Fibroblast of villous mesenchyme (primary cell): ENCODE measurements at regions not wholly inside any gene's neighbourhood (a gene's known extent, or its start where the extent isn't known, plus 50 kb on each side); places are given as distances from the start of the nearest gene placed in this dataset.

Experiments
- DNase-seq: peaks from one replicate; pipeline ENCODE4 v3.0.0-alpha.2; 2010; ENCODE audit warnings: low read depth
- H3K4me3 ChIP-seq: 2 replicates; pipeline ENCODE4 v1.5.1; 2011; ENCODE audit warnings: low read depth, mild to moderate bottlenecking, low read length
- CTCF ChIP-seq: IDR thresholded peaks from 2 replicates; pipeline ENCODE4 v1.5.1; 2012; ENCODE audit warnings: low read depth, mild to moderate bottlenecking, low read length; ENCODE audit not compliant: insufficient read depth

DNA sequence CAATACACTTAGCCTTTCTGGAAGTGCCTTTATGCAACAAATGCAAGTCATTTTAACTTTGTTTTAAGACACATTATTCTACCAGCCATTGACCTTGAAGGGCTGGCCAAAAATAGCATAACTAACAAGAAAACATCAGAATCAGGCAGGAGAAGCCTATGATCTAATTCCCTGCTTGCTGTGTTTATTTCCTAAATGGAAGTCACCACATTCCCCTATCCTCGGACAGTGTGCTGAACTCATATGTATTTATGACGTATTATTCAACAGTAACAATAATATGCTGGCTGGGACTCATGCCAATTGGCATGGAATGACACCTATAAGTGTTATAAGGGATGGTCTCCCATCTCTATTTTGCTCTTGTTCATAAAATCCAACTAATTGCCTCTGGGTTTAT, 140.7 kb downstream of the MAP3K7 start:
- no peak for TF ChIP-seq CTCF

DNA sequence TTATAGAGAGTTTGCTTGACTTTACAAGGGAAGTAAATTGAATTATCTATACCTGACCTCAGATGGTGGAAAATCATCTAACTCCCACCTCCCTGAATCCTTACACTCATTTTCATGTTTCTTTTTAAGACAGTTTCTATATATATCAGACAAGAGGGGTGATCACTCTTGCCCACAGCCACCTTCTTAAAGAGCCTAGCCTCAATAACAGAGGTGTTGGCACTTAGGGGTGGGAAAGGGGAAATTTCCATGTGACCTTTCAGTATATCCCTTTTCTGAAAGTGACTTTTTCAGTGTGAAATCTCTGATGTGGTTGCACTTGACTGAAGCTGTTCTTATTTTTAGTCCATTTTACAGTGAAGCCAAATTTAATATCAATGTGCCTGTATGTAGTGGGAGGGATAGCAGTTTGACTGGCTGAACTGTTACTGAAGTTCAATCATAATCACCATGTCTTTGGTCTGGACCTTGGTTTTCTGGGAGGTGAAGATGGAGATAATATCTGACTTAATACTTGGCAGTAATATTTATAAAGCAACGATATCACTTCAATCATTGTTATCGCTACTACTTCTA, 141.3 kb downstream of the MAP3K7 start:
- DNase-seq = no peak
- H3K4me3 ChIP-seq = no peak overlapping the region
- no peak for TF ChIP-seq CTCF

More for the DNA sequence above, 140.7 kb downstream of the MAP3K7 start:
- H3K4me3 ChIP-seq = no peak overlapping the region
- no peak for DNase-seq

GRCh38 chr6:90444160-90444714, 142.6 kb downstream of the MAP3K7 start:
- TF ChIP-seq CTCF = no peak
- H3K4me3 ChIP-seq = no peak overlapping the region
- DNase-seq = no peak

- no peak for DNase-seq
- no peak overlapping the region for H3K4me3 ChIP-seq
- no peak for TF ChIP-seq CTCF
Observed at GRCh38 chr6:90442366-90442765, 144.5 kb downstream of the MAP3K7 start.

GRCh38 chr6:90440586-90441283, 144.1 kb upstream of the BACH2 start:
- no peak for TF ChIP-seq CTCF
- no peak for DNase-seq

GRCh38 chr6:90439586-90439985, 142.9 kb upstream of the BACH2 start:
- no peak for TF ChIP-seq CTCF
- no peak for DNase-seq
- H3K4me3 ChIP-seq = no peak overlapping the region

More at GRCh38 chr6:90440586-90441283, 144.1 kb upstream of the BACH2 start:
- H3K4me3 ChIP-seq = no peak overlapping the region

DNA sequence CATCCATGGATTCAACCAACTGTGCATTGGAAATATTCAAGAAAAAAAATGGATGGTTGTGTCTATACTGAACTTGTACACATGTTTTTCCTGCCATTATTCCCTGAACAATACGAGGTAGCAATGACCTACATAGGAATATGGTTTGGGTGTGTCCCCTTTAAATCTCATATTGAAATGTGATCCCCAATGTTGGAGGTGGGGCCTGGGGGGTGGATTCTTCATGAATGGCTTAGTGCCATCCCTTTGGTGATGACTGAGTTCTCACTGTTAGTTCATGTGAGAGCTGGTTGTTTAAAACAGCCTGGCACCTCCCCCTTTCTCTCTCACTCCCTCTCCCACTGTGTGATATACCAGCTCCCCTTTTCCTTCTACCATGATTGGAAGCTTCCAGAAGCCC, 139.8 kb upstream of the BACH2 start:
- no peak for DNase-seq
- TF ChIP-seq CTCF = no peak
- H3K4me3 ChIP-seq = no peak overlapping the region
